ENCODE measurements at regions not wholly inside any gene's neighbourhood (a gene's known extent, or its start where the extent isn't known, plus 50 kb on each side); places are given as distances from the start of the nearest gene placed in this dataset.

DNA sequence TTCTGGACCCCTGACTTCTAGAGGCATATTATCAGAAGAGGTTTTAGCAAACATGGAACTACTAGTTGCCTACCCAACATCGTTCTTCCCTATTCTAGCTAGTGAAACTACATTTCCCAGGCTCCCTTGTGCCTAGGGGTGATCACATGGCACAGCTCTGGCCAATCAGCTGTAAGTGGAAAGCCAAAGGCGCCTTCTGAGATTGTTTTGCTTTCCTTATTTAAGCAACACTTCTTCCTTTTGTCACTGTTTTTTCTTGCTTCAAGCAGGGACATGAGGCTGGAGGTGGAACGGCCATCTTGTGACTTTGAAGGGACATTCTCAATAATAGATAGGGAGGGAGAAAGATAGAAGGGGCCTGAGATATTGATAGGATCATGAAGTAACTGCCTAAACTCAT, 136.7 kb downstream of the ZNF664 start (continued):
- no peak for TF ChIP-seq CBX3 (IDR thresholded peaks at IDR 0.05; ENCODE audit: borderline replicate concordance in 1 of 2, low read length in 2 of 2)
- TF ChIP-seq ZBTB11 (CRISPR knock-in tag; IDR thresholded peaks at IDR 0.05) = no peak
- TF ChIP-seq HINFP (tag; conservative IDR thresholded peaks at IDR 0.05; ENCODE audit: low read depth) = no peak
- no peak for TF ChIP-seq RFX1 (IDR thresholded peaks at IDR 0.05)
- TF ChIP-seq FOS (IDR thresholded peaks at IDR 0.05; ENCODE audit: extremely low read depth, insufficient read length) = peak; percentile 90
- TF ChIP-seq, protein P1, sequence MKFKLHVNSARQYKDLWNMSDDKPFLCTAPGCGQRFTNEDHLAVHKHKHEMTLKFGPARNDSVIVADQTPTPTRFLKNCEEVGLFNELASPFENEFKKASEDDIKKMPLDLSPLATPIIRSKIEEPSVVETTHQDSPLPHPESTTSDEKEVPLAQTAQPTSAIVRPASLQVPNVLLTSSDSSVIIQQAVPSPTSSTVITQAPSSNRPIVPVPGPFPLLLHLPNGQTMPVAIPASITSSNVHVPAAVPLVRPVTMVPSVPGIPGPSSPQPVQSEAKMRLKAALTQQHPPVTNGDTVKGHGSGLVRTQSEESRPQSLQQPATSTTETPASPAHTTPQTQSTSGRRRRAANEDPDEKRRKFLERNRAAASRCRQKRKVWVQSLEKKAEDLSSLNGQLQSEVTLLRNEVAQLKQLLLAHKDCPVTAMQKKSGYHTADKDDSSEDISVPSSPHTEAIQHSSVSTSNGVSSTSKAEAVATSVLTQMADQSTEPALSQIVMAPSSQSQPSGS (CRISPR knock-in tag; IDR thresholded peaks at IDR 0.05) = no peak
- no peak; the same call in 1 of the 2 replicates for TF ChIP-seq ATF7 (IDR thresholded peaks at IDR 0.05)
- no peak for TF ChIP-seq ZNF282 (CRISPR knock-in tag; IDR thresholded peaks at IDR 0.05)
- TF ChIP-seq, protein P2, sequence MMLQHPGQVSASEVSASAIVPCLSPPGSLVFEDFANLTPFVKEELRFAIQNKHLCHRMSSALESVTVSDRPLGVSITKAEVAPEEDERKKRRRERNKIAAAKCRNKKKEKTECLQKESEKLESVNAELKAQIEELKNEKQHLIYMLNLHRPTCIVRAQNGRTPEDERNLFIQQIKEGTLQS (IDR thresholded peaks at IDR 0.05) = no peak
- TF ChIP-seq, protein P2 (CRISPR knock-in tag; conservative IDR thresholded peaks at IDR 0.05) = no peak
- no peak for TF ChIP-seq SNRNP70 (optimal IDR thresholded peaks at IDR 0.05; ENCODE audit: low read depth, low read length)
- no peak for TF ChIP-seq E2F5 (CRISPR knock-in tag; IDR thresholded peaks at IDR 0.05)
- TF ChIP-seq EP300 (IDR thresholded peaks at IDR 0.05; ENCODE audit: low read length) = no peak
- peak; percentile 64; the same call in 1 of the 2 replicates for TF ChIP-seq L3MBTL2 (IDR thresholded peaks at IDR 0.05)
- TF ChIP-seq PRMT5 (CRISPR knock-in tag; IDR thresholded peaks at IDR 0.05) = no peak
- no peak for TF ChIP-seq HNRNPH1 (optimal IDR thresholded peaks at IDR 0.05; ENCODE audit: low read depth, low read length)
- no peak for TF ChIP-seq CBX2 (IDR thresholded peaks at IDR 0.05; ENCODE audit: insufficient read depth, low read length, poor library complexity, severe bottlenecking)
- no peak for TF ChIP-seq TSC22D4 (tag; IDR thresholded peaks at IDR 0.05)
- no peak for TF ChIP-seq PML (IDR thresholded peaks at IDR 0.05; ENCODE audit: low read length)
- no peak for TF ChIP-seq ZNF121 (CRISPR knock-in tag; conservative IDR thresholded peaks at IDR 0.05)
- TF ChIP-seq XRCC4 (IDR thresholded peaks at IDR 0.05; ENCODE audit: extremely low read depth, insufficient read depth, insufficient read length) = no peak
- TF ChIP-seq EP400 (IDR thresholded peaks at IDR 0.05) = no peak
- TF ChIP-seq ZNF143 (CRISPR knock-in tag; IDR thresholded peaks at IDR 0.05) = peak; percentile 88
